ENCODE measurements at regions not wholly inside any gene's neighbourhood (a gene's known extent, or its start where the extent isn't known, plus 50 kb on each side); places are given as distances from the start of the nearest gene placed in this dataset.

GRCh38 chr2:120983344-120983743 is 247.7 kb downstream of the GLI2 start:
- H3K9ac ChIP-seq (ENCODE audit: low read length) = no peak overlapping the region
- no peak overlapping the region for H2AFZ ChIP-seq (ENCODE audit: low read length)
- no peaks in the 10 kb centered on the region for H3K9me2 ChIP-seq (replicated peaks; ENCODE audit: low read length)
- no peaks in the 10 kb centered on the region for H3K9me3 ChIP-seq (ENCODE audit: low read length)
- no peaks in the 10 kb centered on the region for H3K36me3 ChIP-seq (ENCODE audit: low read depth, low read length)
- DNase-seq (no peak), ATAC-seq (no peak)
- no peaks in the 10 kb centered on the region for H3K79me2 ChIP-seq (ENCODE audit: low read length)
- intact Hi-C loops (cut with micrococcal nuclease) = no loop called here
- H3K4me2 ChIP-seq (ENCODE audit: low read length) = no peak overlapping the region
- ChIA-PET CTCF (interaction anchor here (0.8 kb wide), 1 partner anchor 45 kb away, joined by 4 read pairs; no protein-coding TSS in a partner anchor), POLR2A (ENCODE audit: unreplicated experiment) (no interaction called here)
- H3K4me3 ChIP-seq (ENCODE audit: low read length) = no peak overlapping the region
- no peaks in the 10 kb centered on the region for H3F3A ChIP-seq (ENCODE audit: low read length, unreplicated experiment)
- no TSS peak for BruUV-seq (replicated peaks)
- H4K20me1 ChIP-seq (ENCODE audit: low read length) = no peaks in the 10 kb centered on the region
- H3K27ac ChIP-seq (ENCODE audit: low read length) = no peak overlapping the region
- TF ChIP-seq, protein P1, sequence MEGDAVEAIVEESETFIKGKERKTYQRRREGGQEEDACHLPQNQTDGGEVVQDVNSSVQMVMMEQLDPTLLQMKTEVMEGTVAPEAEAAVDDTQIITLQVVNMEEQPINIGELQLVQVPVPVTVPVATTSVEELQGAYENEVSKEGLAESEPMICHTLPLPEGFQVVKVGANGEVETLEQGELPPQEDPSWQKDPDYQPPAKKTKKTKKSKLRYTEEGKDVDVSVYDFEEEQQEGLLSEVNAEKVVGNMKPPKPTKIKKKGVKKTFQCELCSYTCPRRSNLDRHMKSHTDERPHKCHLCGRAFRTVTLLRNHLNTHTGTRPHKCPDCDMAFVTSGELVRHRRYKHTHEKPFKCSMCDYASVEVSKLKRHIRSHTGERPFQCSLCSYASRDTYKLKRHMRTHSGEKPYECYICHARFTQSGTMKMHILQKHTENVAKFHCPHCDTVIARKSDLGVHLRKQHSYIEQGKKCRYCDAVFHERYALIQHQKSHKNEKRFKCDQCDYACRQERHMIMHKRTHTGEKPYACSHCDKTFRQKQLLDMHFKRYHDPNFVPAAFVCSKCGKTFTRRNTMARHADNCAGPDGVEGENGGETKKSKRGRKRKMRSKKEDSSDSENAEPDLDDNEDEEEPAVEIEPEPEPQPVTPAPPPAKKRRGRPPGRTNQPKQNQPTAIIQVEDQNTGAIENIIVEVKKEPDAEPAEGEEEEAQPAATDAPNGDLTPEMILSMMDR (conservative IDR thresholded peaks at IDR 0.05; ENCODE audit: low read depth, low read length) = no peak
- TF ChIP-seq EZH2 (IDR thresholded peaks at IDR 0.05; ENCODE audit: low read length, unreplicated experiment) = no peak
- TF ChIP-seq EZH2phosphoT487 (IDR thresholded peaks at IDR 0.05; ENCODE audit: borderline replicate concordance, low read length) = no peak
- H3K27me3 ChIP-seq (ENCODE audit: low read length) = no peaks in the 10 kb centered on the region
- no peaks in the 10 kb centered on the region for H3K4me1 ChIP-seq (ENCODE audit: insufficient read depth, low read length)

GRCh38 chr2:120984046-120984445 is 248.4 kb downstream of the GLI2 start:
- no peaks in the 10 kb centered on the region for H3K79me2 ChIP-seq (ENCODE audit: low read length)
- DNase-seq = no peak
- H4K20me1 ChIP-seq (ENCODE audit: low read length) = no peaks in the 10 kb centered on the region
- no peak overlapping the region for H2AFZ ChIP-seq (ENCODE audit: low read length)
- H3K4me3 ChIP-seq (ENCODE audit: low read length) = no peak overlapping the region
- no peaks in the 10 kb centered on the region for H3K36me3 ChIP-seq (ENCODE audit: low read depth, low read length)
- ChIA-PET POLR2A (ENCODE audit: unreplicated experiment) (no interaction called here), CTCF (interaction anchor here (0.8 kb wide), 1 partner anchor 44 kb away, joined by 4 read pairs; no protein-coding TSS in a partner anchor)
- BruUV-seq (replicated peaks) = no TSS peak
- no peaks in the 10 kb centered on the region for H3F3A ChIP-seq (ENCODE audit: low read length, unreplicated experiment)
- no peak overlapping the region for H3K9ac ChIP-seq (ENCODE audit: low read length)
- no peak for ATAC-seq
- H3K9me2 ChIP-seq (replicated peaks; ENCODE audit: low read length) = no peaks in the 10 kb centered on the region
- intact Hi-C loops (cut with micrococcal nuclease) = no loop called here
- no peaks in the 10 kb centered on the region for H3K27me3 ChIP-seq (ENCODE audit: low read length)
- no peak overlapping the region for H3K4me2 ChIP-seq (ENCODE audit: low read length)
- H3K27ac ChIP-seq (ENCODE audit: low read length) = no peak overlapping the region
- no peak for TF ChIP-seq EZH2phosphoT487 (IDR thresholded peaks at IDR 0.05; ENCODE audit: borderline replicate concordance, low read length)
- TF ChIP-seq, protein P1 (conservative IDR thresholded peaks at IDR 0.05; ENCODE audit: low read depth, low read length) = no peak
- no peaks in the 10 kb centered on the region for H3K9me3 ChIP-seq (ENCODE audit: low read length)
- no peaks in the 10 kb centered on the region for H3K4me1 ChIP-seq (ENCODE audit: insufficient read depth, low read length)

GRCh38 chr2:120984452-120985173 is 248.9 kb downstream of the GLI2 start:
- DNase-seq = no peak
- H3K9me3 ChIP-seq (ENCODE audit: low read length) = no peaks in the 10 kb centered on the region
- no peak overlapping the region for H3K27ac ChIP-seq (ENCODE audit: low read length)
- intact Hi-C loops (cut with micrococcal nuclease) = no loop called here
- TF ChIP-seq, protein P1 (conservative IDR thresholded peaks at IDR 0.05; ENCODE audit: low read depth, low read length) = no peak
- no peak for TF ChIP-seq EZH2phosphoT487 (IDR thresholded peaks at IDR 0.05; ENCODE audit: borderline replicate concordance, low read length)
- TF ChIP-seq EZH2 (IDR thresholded peaks at IDR 0.05; ENCODE audit: low read length, unreplicated experiment) = no peak
- no peaks in the 10 kb centered on the region for H3K36me3 ChIP-seq (ENCODE audit: low read depth, low read length)
- ATAC-seq = no peak
- H2AFZ ChIP-seq (ENCODE audit: low read length) = no peak overlapping the region
- CTCF ChIA-PET = no interaction called here
- no peak overlapping the region for H3K4me3 ChIP-seq (ENCODE audit: low read length)
- no peaks in the 10 kb centered on the region for H3K9me2 ChIP-seq (replicated peaks; ENCODE audit: low read length)
- H3K9ac ChIP-seq (ENCODE audit: low read length) = no peak overlapping the region
- no peaks in the 10 kb centered on the region for H3F3A ChIP-seq (ENCODE audit: low read length, unreplicated experiment)
- H3K4me1 ChIP-seq (ENCODE audit: insufficient read depth, low read length) = no peaks in the 10 kb centered on the region
- H3K27me3 ChIP-seq (ENCODE audit: low read length) = no peaks in the 10 kb centered on the region
- no peaks in the 10 kb centered on the region for H4K20me1 ChIP-seq (ENCODE audit: low read length)
- BruUV-seq (replicated peaks) = no TSS peak
- no peak overlapping the region for H3K4me2 ChIP-seq (ENCODE audit: low read length)
- POLR2A ChIA-PET (ENCODE audit: unreplicated experiment) = no interaction called here
- H3K79me2 ChIP-seq (ENCODE audit: low read length) = no peaks in the 10 kb centered on the region

Measured in PC-3 (cell line).